Astrocyte (in vitro differentiated cells and primary cell): ENCODE measurements at regions not wholly inside any gene's neighbourhood (a gene's known extent, or its start where the extent isn't known, plus 50 kb on each side); places are given as distances from the start of the nearest gene placed in this dataset.

Experiments
- EZH2 ChIP-seq: IDR thresholded peaks from 2 replicates; pipeline ENCODE4 v1.6.1; 2012; ENCODE audit warnings: mild to moderate bottlenecking, low read length, inconsistent platforms; ENCODE audit not compliant: insufficient read depth
- TF ChIP-seq, protein P1 (sequence below): IDR thresholded peaks from 2 replicates; pipeline ENCODE4 v1.5.1; 2011; ENCODE audit warnings: low read depth, mild to moderate bottlenecking, inconsistent platforms, low read length, moderate library complexity; ENCODE audit not compliant: insufficient read depth

DNA sequence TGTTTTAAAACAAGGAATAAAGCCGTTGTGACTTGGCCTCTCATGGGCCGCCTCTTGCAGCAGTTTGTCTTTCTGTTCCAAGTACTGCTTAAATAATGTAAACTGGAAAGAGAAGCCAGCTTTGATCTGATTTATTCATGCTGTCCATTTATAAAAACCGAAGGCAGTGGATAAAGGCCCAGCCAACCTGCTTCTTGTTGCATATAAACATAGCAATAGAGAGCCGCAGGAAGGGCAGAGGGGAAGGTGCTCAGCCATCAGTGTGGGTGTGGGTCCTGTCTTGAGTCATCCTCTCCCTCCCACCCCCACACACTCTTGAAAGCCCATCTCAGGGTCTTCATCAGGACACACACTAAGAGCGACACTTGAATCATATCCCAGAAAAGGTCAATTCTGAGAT lies 187.9 kb upstream of the FAM9B start:
- TF ChIP-seq, protein P1, sequence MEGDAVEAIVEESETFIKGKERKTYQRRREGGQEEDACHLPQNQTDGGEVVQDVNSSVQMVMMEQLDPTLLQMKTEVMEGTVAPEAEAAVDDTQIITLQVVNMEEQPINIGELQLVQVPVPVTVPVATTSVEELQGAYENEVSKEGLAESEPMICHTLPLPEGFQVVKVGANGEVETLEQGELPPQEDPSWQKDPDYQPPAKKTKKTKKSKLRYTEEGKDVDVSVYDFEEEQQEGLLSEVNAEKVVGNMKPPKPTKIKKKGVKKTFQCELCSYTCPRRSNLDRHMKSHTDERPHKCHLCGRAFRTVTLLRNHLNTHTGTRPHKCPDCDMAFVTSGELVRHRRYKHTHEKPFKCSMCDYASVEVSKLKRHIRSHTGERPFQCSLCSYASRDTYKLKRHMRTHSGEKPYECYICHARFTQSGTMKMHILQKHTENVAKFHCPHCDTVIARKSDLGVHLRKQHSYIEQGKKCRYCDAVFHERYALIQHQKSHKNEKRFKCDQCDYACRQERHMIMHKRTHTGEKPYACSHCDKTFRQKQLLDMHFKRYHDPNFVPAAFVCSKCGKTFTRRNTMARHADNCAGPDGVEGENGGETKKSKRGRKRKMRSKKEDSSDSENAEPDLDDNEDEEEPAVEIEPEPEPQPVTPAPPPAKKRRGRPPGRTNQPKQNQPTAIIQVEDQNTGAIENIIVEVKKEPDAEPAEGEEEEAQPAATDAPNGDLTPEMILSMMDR = no peak
- TF ChIP-seq EZH2 = no peak
